Thoracic aorta (tissue), 2 donors: ENCODE measurements at regions not wholly inside any gene's neighbourhood (a gene's known extent, or its start where the extent isn't known, plus 50 kb on each side); places are given as distances from the start of the nearest gene placed in this dataset.

Experiments used
- ATAC-seq: fragments of 150-250 bp; one replicate; pipeline ENCODE4 v1.8.0; 2017; ENCODE audit warnings: low read depth; ENCODE audit not compliant: insufficient number of reproducible peaks, low FRiP score
- DNase-seq: peaks from one replicate; pipeline ENCODE4 v3.0.0-alpha.2; 2020; ENCODE audit warnings: low spot score
- H3K27ac ChIP-seq, 2 donors: fragments of 200-600 bp; sonication (generic); 1 replicate in 1 of 2; 2 replicates in 1 of 2; pipeline ENCODE4 v1.5.1; 2016; ENCODE audit warnings: mild to moderate bottlenecking in 2 of 2, moderate library complexity in 2 of 2
- H3K27me3 ChIP-seq: fragments of 200-600 bp; sonication (generic); replicated peaks from 2 replicates; pipeline ENCODE4 v1.6.0; 2016; ENCODE audit warnings: mild to moderate bottlenecking; ENCODE audit not compliant: insufficient read depth
- H3K36me3 ChIP-seq: fragments of 200-600 bp; sonication (generic); one replicate; pipeline ENCODE4 v1.5.1; 2016
- H3K4me1 ChIP-seq, 2 donors: fragments of 200-600 bp; sonication (generic); 1 replicate in 1 of 2; 2 replicates in 1 of 2; pipeline versions ENCODE4 v1.5.1 to v1.6.0; 2016; ENCODE audit warnings: low read depth in 2 of 2, mild to moderate bottlenecking in 1 of 2; ENCODE audit not compliant: control insufficient read depth in 1 of 2
- H3K4me3 ChIP-seq: fragments of 200-600 bp; sonication (generic); 2 replicates; pipeline ENCODE4 v1.5.1; 2016; ENCODE audit warnings: mild to moderate bottlenecking
- H3K9me3 ChIP-seq: fragments of 200-600 bp; sonication (generic); 2 replicates; pipeline ENCODE4 v1.5.1; 2016
- CTCF ChIP-seq: fragments of 200-600 bp; sonication (generic); IDR thresholded peaks from one replicate; pipeline ENCODE4 v1.5.1; 2019; ENCODE audit warnings: antibody characterized with exemption

GRCh38 chrX:65602221-65602560 lies 65.3 kb upstream of the MSN start:
- H3K9me3 ChIP-seq, result no peaks in the 10 kb centered on the region
- H3K36me3 ChIP-seq, result no peaks in the 10 kb centered on the region
- peaks cover 20 to 38% of the 10 kb centered on the region in 2 donors for H3K4me1 ChIP-seq
- peak overlapping the region; percentile 82 to 96 for H3K27ac ChIP-seq
- ATAC-seq, result no peak
- H3K27me3 ChIP-seq, result no peaks in the 10 kb centered on the region
- no peak for DNase-seq
- no peak overlapping the region for H3K4me3 ChIP-seq
- TF ChIP-seq CTCF, result no peak

GRCh38 chrX:65601530-65602220 lies 65.8 kb upstream of the MSN start:
- Histone ChIP-seq H3K4me3 (no peak overlapping the region), H3K27ac (peak overlapping the region; percentile 82 to 96), H3K9me3 (no peaks in the 10 kb centered on the region), H3K27me3 (no peaks in the 10 kb centered on the region), H3K36me3 (no peaks in the 10 kb centered on the region), H3K4me1 (peaks cover 21 to 43% of the 10 kb centered on the region in 2 donors)
- DNase-seq (peak; percentile 67), ATAC-seq (peak; percentile 100)
- peak; percentile 31 for TF ChIP-seq CTCF

DNA sequence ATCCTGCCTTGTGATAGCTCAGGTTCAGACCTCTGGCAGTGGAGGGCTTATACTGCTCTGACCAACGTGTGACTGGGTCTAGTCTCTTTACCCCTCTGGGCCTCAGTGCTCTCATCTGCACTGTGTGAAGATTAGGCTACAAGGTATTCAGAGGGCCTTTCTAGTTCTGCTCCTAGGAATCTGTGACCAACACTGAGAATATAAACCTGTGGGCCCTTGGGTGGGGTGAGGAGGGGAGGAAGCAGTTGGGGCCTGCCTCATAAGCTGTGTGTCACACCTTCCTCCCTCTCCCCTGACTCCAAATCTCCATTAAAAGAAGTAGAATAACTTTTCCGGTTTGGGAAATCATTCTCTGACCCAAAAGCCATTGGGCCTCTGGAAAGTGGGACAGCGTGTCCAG lies 66.3 kb upstream of the MSN start:
- Histone ChIP-seq H3K4me3 (no peak overlapping the region), H3K9me3 (no peaks in the 10 kb centered on the region), H3K27ac (peak overlapping the region; percentile 82 to 96), H3K27me3 (no peaks in the 10 kb centered on the region), H3K4me1 (peaks cover 27 to 49% of the 10 kb centered on the region in 2 donors), H3K36me3 (no peaks in the 10 kb centered on the region)
- DNase-seq, result no peak
- no peak for TF ChIP-seq CTCF
- no peak for ATAC-seq

DNA sequence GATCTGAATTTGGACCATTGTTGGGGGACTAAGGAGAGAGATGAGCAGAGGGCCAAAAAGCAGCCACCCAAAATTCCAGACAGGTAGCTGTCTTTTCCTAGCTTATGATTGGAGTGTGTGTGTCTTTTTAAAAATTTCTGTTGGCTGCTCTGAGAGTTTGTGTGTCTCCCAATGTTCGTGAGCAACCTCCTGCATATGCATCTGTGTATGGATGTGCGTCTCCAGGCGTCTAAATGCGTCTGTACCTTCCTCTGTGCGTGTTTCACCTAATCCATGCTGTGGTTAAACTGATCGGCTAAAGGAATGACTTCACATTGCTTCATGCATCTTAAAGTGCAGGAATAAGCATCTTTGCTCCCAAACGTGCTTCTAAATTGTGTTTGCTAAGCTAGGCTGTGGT lies 65.5 kb upstream of the LAS1L start:
- TF ChIP-seq CTCF, result no peak
- DNase-seq (no peak), ATAC-seq (no peak)
- peaks cover 32 to 54% of the 10 kb centered on the region in 2 donors for H3K4me1 ChIP-seq
- no peak overlapping the region for H3K4me3 ChIP-seq
- H3K27me3 ChIP-seq, result no peaks in the 10 kb centered on the region
- no peaks in the 10 kb centered on the region for H3K36me3 ChIP-seq
- peak overlapping the region in 1 of 2 donors; percentile 96 for H3K27ac ChIP-seq
- no peaks in the 10 kb centered on the region for H3K9me3 ChIP-seq

- TF ChIP-seq CTCF, result no peak
- no peak for DNase-seq
- Histone ChIP-seq H3K9me3 (no peaks in the 10 kb centered on the region), H3K4me1 (peaks cover 32 to 54% of the 10 kb centered on the region in 2 donors), H3K4me3 (no peak overlapping the region), H3K27me3 (no peaks in the 10 kb centered on the region), H3K27ac (peak overlapping the region; percentile 69 to 87), H3K36me3 (no peaks in the 10 kb centered on the region)
- no peak for ATAC-seq
Measured at GRCh38 chrX:65598559-65599147, 64.1 kb upstream of the LAS1L start.
